OCI-LY3 (cell line): ENCODE measurements at regions not wholly inside any gene's neighbourhood (a gene's known extent, or its start where the extent isn't known, plus 50 kb on each side); places are given as distances from the start of the nearest gene placed in this dataset.

Experiments
- H2AFZ ChIP-seq: fragments of 200-600, 300-600 bp; shearing (Covaris generic); 2 replicates; pipeline ENCODE4 v1.6.0; 2014; ENCODE audit warnings: antibody characterized with exemption, low read depth, low read length
- H3K27ac ChIP-seq: fragments of 200-600, 300-600 bp; sonication (generic); 2 replicates; pipeline ENCODE4 v1.5.1; 2014; ENCODE audit warnings: mild to moderate bottlenecking, low read length, moderate library complexity, mixed read lengths
- H3K27me3 ChIP-seq: fragments of 200-600, 300-600 bp; sonication (generic); 2 replicates; pipeline ENCODE4 v1.6.1; 2014; ENCODE audit warnings: low read depth, low read length, mixed read lengths
- H3K36me3 ChIP-seq: fragments of 200-600, 300-600 bp; sonication (generic); replicated peaks from 2 replicates; pipeline ENCODE3; 2014; ENCODE audit warnings: low read depth, low read length, mixed read lengths
- H3K4me1 ChIP-seq: fragments of 300-600, 200-600 bp; sonication (generic); 2 replicates; pipeline ENCODE4 v1.6.1; 2014; ENCODE audit warnings: low read length, mixed read lengths
- H3K4me2 ChIP-seq: fragments of 200-600, 300-600 bp; sonication (generic); 2 replicates; pipeline ENCODE4 v1.6.1; 2014; ENCODE audit warnings: low read length, mixed read lengths
- H3K4me3 ChIP-seq: fragments of 300-600, 200-600 bp; sonication (generic); 2 replicates; pipeline ENCODE4 v1.5.1; 2014; ENCODE audit warnings: antibody characterized with exemption, mild to moderate bottlenecking, low read length, moderate library complexity
- H3K79me2 ChIP-seq: fragments of 300-600, 200-600 bp; shearing (Covaris generic); 2 replicates; pipeline ENCODE4 v1.6.1; 2014; ENCODE audit warnings: mild to moderate bottlenecking, low read length, mixed read lengths
- H3K9ac ChIP-seq: fragments of 300-600, 200-600 bp; shearing (Covaris generic); 2 replicates; pipeline ENCODE4 v1.6.0; 2014; ENCODE audit warnings: mild to moderate bottlenecking, low read length, moderate library complexity
- H3K9me3 ChIP-seq: fragments of 200-600, 300-600 bp; shearing (Covaris generic); 2 replicates; pipeline ENCODE4 v1.6.1; 2014; ENCODE audit warnings: low read length, mixed read lengths; ENCODE audit not compliant: insufficient read depth
- H4K20me1 ChIP-seq: fragments of 200-600, 300-600 bp; sonication (generic); 2 replicates; pipeline ENCODE4 v1.6.1; 2016; ENCODE audit warnings: low read length, mixed read lengths; ENCODE audit not compliant: insufficient read depth
- CTCF ChIP-seq: fragments of 200-600, 300-600 bp; sonication (generic); IDR thresholded peaks from 2 replicates; pipeline ENCODE4 v1.5.1; 2014; ENCODE audit warnings: antibody characterized with exemption, low read length, low read depth
- EZH2phosphoT487 ChIP-seq: fragments of 200-600 bp; shearing (Covaris generic); IDR thresholded peaks from 2 replicates; pipeline ENCODE4 v1.6.1; 2018; ENCODE audit warnings: antibody characterized with exemption, mixed run types, low read depth

- Histone ChIP-seq H3K4me3 (no peak overlapping the region), H3K9me3 (no peaks in the 10 kb centered on the region), H3K27ac (no peak overlapping the region), H2AFZ (no peak overlapping the region), H3K4me1 (no peaks in the 10 kb centered on the region), H3K36me3 (no peaks in the 10 kb centered on the region), H3K79me2 (no peaks in the 10 kb centered on the region), H3K9ac (no peak overlapping the region), H3K27me3 (peaks cover 12% of the 10 kb centered on the region; the same call in 1 of the 2 replicates), H4K20me1 (no peaks in the 10 kb centered on the region), H3K4me2 (no peak overlapping the region)
- TF ChIP-seq CTCF, result no peak
- no peak for TF ChIP-seq EZH2phosphoT487
Observed at GRCh38 chr2:120628248-120628647, 107.4 kb upstream of the GLI2 start.

GRCh38 chr2:120629241-120629895, 106.3 kb upstream of the GLI2 start:
- Histone ChIP-seq H2AFZ (no peak overlapping the region), H3K4me1 (no peaks in the 10 kb centered on the region), H3K9me3 (no peaks in the 10 kb centered on the region), H3K9ac (no peak overlapping the region), H3K79me2 (no peaks in the 10 kb centered on the region), H3K27ac (no peak overlapping the region), H3K4me3 (no peak overlapping the region), H3K36me3 (no peaks in the 10 kb centered on the region), H3K4me2 (no peak overlapping the region), H4K20me1 (no peaks in the 10 kb centered on the region), H3K27me3 (peaks cover 16% of the 10 kb centered on the region)
- TF ChIP-seq EZH2phosphoT487, result no peak
- no peak for TF ChIP-seq CTCF

GRCh38 chr2:120630031-120630701, 105.5 kb upstream of the GLI2 start:
- H3K27ac ChIP-seq, result no peak overlapping the region
- H3K9ac ChIP-seq, result no peak overlapping the region
- no peak overlapping the region for H3K4me3 ChIP-seq
- H3K4me1 ChIP-seq, result no peaks in the 10 kb centered on the region
- H3K4me2 ChIP-seq, result no peak overlapping the region
- H4K20me1 ChIP-seq, result no peaks in the 10 kb centered on the region
- H3K79me2 ChIP-seq, result no peaks in the 10 kb centered on the region
- H3K9me3 ChIP-seq, result no peaks in the 10 kb centered on the region
- no peak overlapping the region for H2AFZ ChIP-seq
- peaks cover 22% of the 10 kb centered on the region for H3K27me3 ChIP-seq
- H3K36me3 ChIP-seq, result no peaks in the 10 kb centered on the region
- TF ChIP-seq CTCF (no peak), EZH2phosphoT487 (no peak)

- Histone ChIP-seq H3K4me1 (no peaks in the 10 kb centered on the region), H3K27ac (no peak overlapping the region), H3K9ac (no peak overlapping the region)
Observed at GRCh38 chr2:120631236-120631635, 104.4 kb upstream of the GLI2 start.

More at GRCh38 chr2:120631236-120631635, 104.4 kb upstream of the GLI2 start:
- no peaks in the 10 kb centered on the region for H3K79me2 ChIP-seq
- H3K9me3 ChIP-seq, result no peaks in the 10 kb centered on the region
- no peak overlapping the region for H2AFZ ChIP-seq
- no peak for TF ChIP-seq EZH2phosphoT487
- TF ChIP-seq CTCF, result no peak
- H3K36me3 ChIP-seq, result no peaks in the 10 kb centered on the region
- H3K4me2 ChIP-seq, result no peak overlapping the region
- no peaks in the 10 kb centered on the region for H4K20me1 ChIP-seq
- H3K27me3 ChIP-seq, result peaks cover 32% of the 10 kb centered on the region
- no peak overlapping the region for H3K4me3 ChIP-seq
